Neural cell (in vitro differentiated cells): ENCODE measurements at regions not wholly inside any gene's neighbourhood (a gene's known extent, or its start where the extent isn't known, plus 50 kb on each side); places are given as distances from the start of the nearest gene placed in this dataset.

Experiments used
- H2AFZ ChIP-seq: fragments of 200-600, 300-800 bp; sonication (generic), shearing (Covaris generic); 2 replicates; pipeline ENCODE4 v1.6.0; 2014; ENCODE audit warnings: low read depth, mild to moderate bottlenecking, antibody characterized with exemption, low read length, moderate library complexity
- H3F3A ChIP-seq: fragments of 200-600 bp; shearing (Covaris generic); 2 replicates; pipeline ENCODE4 v1.6.1; 2016; ENCODE audit warnings: mild to moderate bottlenecking, moderate library complexity, mixed read lengths, antibody characterized with exemption, low read length; ENCODE audit not compliant: insufficient read depth, poor library complexity, severe bottlenecking
- H3K27ac ChIP-seq: fragments of 200-600, 300-800 bp; sonication (generic), shearing (Covaris generic); 2 replicates; pipeline ENCODE4 v1.5.1; 2014; ENCODE audit warnings: mild to moderate bottlenecking, low read length, moderate library complexity
- H3K27me3 ChIP-seq: fragments of 300-800, 200-600 bp; sonication (generic), shearing (Covaris generic); 2 replicates; pipeline ENCODE4 v1.6.0; 2014; ENCODE audit warnings: mild to moderate bottlenecking, low read depth, low read length, moderate library complexity; ENCODE audit not compliant: insufficient read depth
- H3K36me3 ChIP-seq: fragments of 300-800, 200-600 bp; sonication (generic), shearing (Covaris generic); 2 replicates; pipeline ENCODE4 v1.5.1; 2014; ENCODE audit warnings: mild to moderate bottlenecking, antibody characterized with exemption, low read length, moderate library complexity; ENCODE audit not compliant: insufficient read depth
- H3K4me2 ChIP-seq: fragments of 300-800, 200-600 bp; sonication (generic), shearing (Covaris generic); 2 replicates; pipeline ENCODE4 v1.6.0; 2014; ENCODE audit warnings: mild to moderate bottlenecking, low read length
- H3K4me3 ChIP-seq: fragments of 300-800, 200-600 bp; sonication (generic), shearing (Covaris generic); 2 replicates; pipeline ENCODE4 v1.5.1; 2014; ENCODE audit warnings: mild to moderate bottlenecking, low read length, moderate library complexity
- H3K79me2 ChIP-seq: fragments of 200-600 bp; shearing (Covaris generic); replicated peaks from 2 replicates; pipeline ENCODE4 v1.6.0; 2014; ENCODE audit warnings: mild to moderate bottlenecking, low read length, moderate library complexity; ENCODE audit not compliant: insufficient read depth
- H3K9ac ChIP-seq: fragments of 300-800, 200-600 bp; sonication (generic), shearing (Covaris generic); 2 replicates; pipeline ENCODE4 v1.6.1; 2016; ENCODE audit warnings: mild to moderate bottlenecking, low read length, mixed read lengths
- H3K9me2 ChIP-seq: fragments of 200-600 bp; shearing (Covaris generic); 2 replicates; pipeline ENCODE4 v1.6.1; 2016; ENCODE audit warnings: mild to moderate bottlenecking, low read length, mixed read lengths; ENCODE audit not compliant: insufficient read depth
- H3K9me3 ChIP-seq: fragments of 200-600, 300-800 bp; sonication (generic), shearing (Covaris generic); 2 replicates; pipeline ENCODE4 v1.6.1; 2016; ENCODE audit warnings: mild to moderate bottlenecking, mixed run types, low read length, moderate library complexity, mixed read lengths
- H4K20me1 ChIP-seq: fragments of 200-600 bp; shearing (Covaris generic); 2 replicates; pipeline ENCODE4 v1.6.1; 2016; ENCODE audit warnings: mild to moderate bottlenecking, mixed run types; ENCODE audit not compliant: insufficient read depth
- CTCF ChIP-seq: fragments of 450-650 bp; IDR thresholded peaks from 2 replicates; pipeline ENCODE4 v1.5.1; 2014; ENCODE audit warnings: antibody characterized with exemption, mild to moderate bottlenecking, moderate library complexity; ENCODE audit not compliant: poor library complexity, severe bottlenecking
- EP300 ChIP-seq: fragments of 450-650 bp; conservative IDR thresholded peaks from 2 replicates; pipeline ENCODE4 v1.6.1; 2014; ENCODE audit warnings: antibody characterized with exemption, mild to moderate bottlenecking, moderate library complexity; ENCODE audit not compliant: poor library complexity, severe bottlenecking
- EZH2 ChIP-seq: fragments of 200-600, 300-800 bp; shearing (Covaris generic), sonication (generic); IDR thresholded peaks from 2 replicates; pipeline ENCODE4 v1.6.1; 2014; ENCODE audit warnings: antibody characterized with exemption, low read length, borderline replicate concordance, mild to moderate bottlenecking; ENCODE audit not compliant: insufficient read depth, poor library complexity, severe bottlenecking
- MXI1 ChIP-seq: fragments of 450-650 bp; conservative IDR thresholded peaks from 2 replicates; pipeline ENCODE4 v1.6.1; 2014; ENCODE audit warnings: antibody characterized with exemption, mild to moderate bottlenecking; ENCODE audit not compliant: poor library complexity, severe bottlenecking
- POLR2AphosphoS5 ChIP-seq: IDR thresholded peaks from 2 replicates; pipeline ENCODE4 v1.6.1; 2012
- RAD21 ChIP-seq: fragments of 450-650 bp; conservative IDR thresholded peaks from 2 replicates; pipeline ENCODE4 v1.6.1; 2014; ENCODE audit warnings: antibody characterized with exemption, mild to moderate bottlenecking, moderate library complexity
- REST ChIP-seq: IDR thresholded peaks from 2 replicates; pipeline ENCODE4 v1.6.1; 2012; ENCODE audit warnings: borderline replicate concordance
- SMC3 ChIP-seq: fragments of 450-650 bp; conservative IDR thresholded peaks from 2 replicates; pipeline ENCODE4 v1.6.1; 2014; ENCODE audit warnings: antibody characterized with exemption, mild to moderate bottlenecking, moderate library complexity; ENCODE audit not compliant: poor library complexity
- TAF1 ChIP-seq: IDR thresholded peaks from 2 replicates; pipeline ENCODE4 v1.6.1; 2012; ENCODE audit warnings: low read depth

GRCh38 chr21:16865632-16866031 is 647.2 kb upstream of the CXADR start:
- no peaks in the 10 kb centered on the region for H3K9me2 ChIP-seq
- TF ChIP-seq MXI1 (no peak), REST (no peak), SMC3 (no peak), EZH2 (no peak), RAD21 (no peak), TAF1 (no peak), POLR2AphosphoS5 (no peak), EP300 (no peak), CTCF (no peak)
- no peak overlapping the region for H3K9ac ChIP-seq
- H3K27ac ChIP-seq = no peak overlapping the region
- H3K4me2 ChIP-seq = no peak overlapping the region
- no peaks in the 10 kb centered on the region for H3K27me3 ChIP-seq
- H2AFZ ChIP-seq = no peak overlapping the region
- H3K36me3 ChIP-seq = no peaks in the 10 kb centered on the region
- H3K79me2 ChIP-seq = no peaks in the 10 kb centered on the region
- H3F3A ChIP-seq = no peaks in the 10 kb centered on the region
- no peaks in the 10 kb centered on the region for H4K20me1 ChIP-seq
- H3K4me3 ChIP-seq = no peak overlapping the region
- no peaks in the 10 kb centered on the region for H3K9me3 ChIP-seq

GRCh38 chr21:16866851-16867250 is 646.0 kb upstream of the CXADR start:
- no peak overlapping the region for H3K4me3 ChIP-seq
- H3K27me3 ChIP-seq = no peaks in the 10 kb centered on the region
- no peak overlapping the region for H3K4me2 ChIP-seq
- H3K36me3 ChIP-seq = no peaks in the 10 kb centered on the region
- no peaks in the 10 kb centered on the region for H3F3A ChIP-seq
- no peaks in the 10 kb centered on the region for H3K9me2 ChIP-seq
- H3K79me2 ChIP-seq = no peaks in the 10 kb centered on the region
- no peak overlapping the region for H3K27ac ChIP-seq
- no peak overlapping the region for H2AFZ ChIP-seq
- H3K9me3 ChIP-seq = no peaks in the 10 kb centered on the region
- H3K9ac ChIP-seq = no peak overlapping the region
- no peak for TF ChIP-seq EP300
- TF ChIP-seq EZH2 = no peak
- TF ChIP-seq REST = no peak
- TF ChIP-seq SMC3 = no peak
- TF ChIP-seq RAD21 = no peak
- TF ChIP-seq MXI1 = no peak
- no peak for TF ChIP-seq TAF1
- TF ChIP-seq CTCF = no peak
- no peak for TF ChIP-seq POLR2AphosphoS5
- H4K20me1 ChIP-seq = no peaks in the 10 kb centered on the region
